ENCODE measurements at regions not wholly inside any gene's neighbourhood (a gene's known extent, or its start where the extent isn't known, plus 50 kb on each side); places are given as distances from the start of the nearest gene placed in this dataset.

DNA sequence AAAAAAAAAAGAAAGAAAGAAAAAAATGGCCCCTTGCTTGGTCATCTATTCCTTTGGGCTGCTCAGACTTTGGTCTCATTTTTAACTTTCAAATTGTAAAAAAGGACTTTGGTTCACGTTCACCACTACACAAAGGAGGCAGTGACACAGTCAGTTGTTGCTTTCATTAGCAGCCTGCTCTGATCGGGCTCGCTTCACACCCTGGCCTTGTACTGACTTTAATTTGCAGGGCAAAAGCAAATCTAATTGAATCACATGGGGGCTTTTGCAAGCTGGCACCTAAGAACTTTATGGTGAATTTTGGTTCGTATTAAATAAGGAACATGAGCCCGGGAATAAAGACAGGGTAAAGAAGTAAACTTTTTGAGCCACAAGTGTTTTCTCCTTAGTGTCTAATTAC is 103.6 kb upstream of the CDH11 start:
- no peak overlapping the region for H3K4me3 ChIP-seq (ENCODE audit: control insufficient read depth, low read depth, low read length)
- TF ChIP-seq, protein P1, sequence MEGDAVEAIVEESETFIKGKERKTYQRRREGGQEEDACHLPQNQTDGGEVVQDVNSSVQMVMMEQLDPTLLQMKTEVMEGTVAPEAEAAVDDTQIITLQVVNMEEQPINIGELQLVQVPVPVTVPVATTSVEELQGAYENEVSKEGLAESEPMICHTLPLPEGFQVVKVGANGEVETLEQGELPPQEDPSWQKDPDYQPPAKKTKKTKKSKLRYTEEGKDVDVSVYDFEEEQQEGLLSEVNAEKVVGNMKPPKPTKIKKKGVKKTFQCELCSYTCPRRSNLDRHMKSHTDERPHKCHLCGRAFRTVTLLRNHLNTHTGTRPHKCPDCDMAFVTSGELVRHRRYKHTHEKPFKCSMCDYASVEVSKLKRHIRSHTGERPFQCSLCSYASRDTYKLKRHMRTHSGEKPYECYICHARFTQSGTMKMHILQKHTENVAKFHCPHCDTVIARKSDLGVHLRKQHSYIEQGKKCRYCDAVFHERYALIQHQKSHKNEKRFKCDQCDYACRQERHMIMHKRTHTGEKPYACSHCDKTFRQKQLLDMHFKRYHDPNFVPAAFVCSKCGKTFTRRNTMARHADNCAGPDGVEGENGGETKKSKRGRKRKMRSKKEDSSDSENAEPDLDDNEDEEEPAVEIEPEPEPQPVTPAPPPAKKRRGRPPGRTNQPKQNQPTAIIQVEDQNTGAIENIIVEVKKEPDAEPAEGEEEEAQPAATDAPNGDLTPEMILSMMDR (conservative IDR thresholded peaks at IDR 0.05; ENCODE audit: control insufficient read depth, insufficient read depth, low read depth, low read length) = no peak
- no peak for DNase-seq (ENCODE audit: low read depth)

GRCh38 chr16:65224994-65225393 is 103.1 kb upstream of the CDH11 start:
- TF ChIP-seq, protein P1 (conservative IDR thresholded peaks at IDR 0.05; ENCODE audit: control insufficient read depth, insufficient read depth, low read depth, low read length) = no peak
- no peak for DNase-seq (ENCODE audit: low read depth)
- no peak overlapping the region for H3K4me3 ChIP-seq (ENCODE audit: control insufficient read depth, low read depth, low read length)

GRCh38 chr16:65224471-65224870 is 102.6 kb upstream of the CDH11 start:
- TF ChIP-seq, protein P1 (conservative IDR thresholded peaks at IDR 0.05; ENCODE audit: control insufficient read depth, insufficient read depth, low read depth, low read length) = no peak
- DNase-seq (ENCODE audit: low read depth) = no peak
- H3K4me3 ChIP-seq (ENCODE audit: control insufficient read depth, low read depth, low read length) = no peak overlapping the region

DNA sequence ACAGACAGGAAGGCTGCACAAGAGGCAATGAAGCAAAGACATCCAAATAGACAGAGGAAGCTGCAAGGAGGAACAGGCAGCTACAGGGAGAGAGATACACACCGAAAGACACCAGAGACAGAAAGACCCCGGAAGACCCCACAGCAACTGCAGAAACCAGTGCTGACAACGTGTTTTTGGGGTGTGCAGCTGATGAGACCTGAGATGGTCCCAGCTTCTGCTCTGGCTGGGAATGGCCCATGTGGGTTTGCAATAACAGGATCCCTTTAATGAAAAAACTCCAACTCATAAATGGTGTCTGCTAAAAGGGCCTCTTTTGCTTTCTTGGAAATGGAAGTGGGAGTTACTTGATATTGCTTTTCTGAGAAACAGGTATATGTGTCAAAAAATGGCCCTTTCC is 101.5 kb upstream of the CDH11 start:
- H3K4me3 ChIP-seq (ENCODE audit: control insufficient read depth, low read depth, low read length) = no peak overlapping the region
- DNase-seq (ENCODE audit: low read depth) = no peak
- TF ChIP-seq, protein P1 (conservative IDR thresholded peaks at IDR 0.05; ENCODE audit: control insufficient read depth, insufficient read depth, low read depth, low read length) = no peak

GRCh38 chr16:65222536-65222935 is 100.7 kb upstream of the CDH11 start:
- DNase-seq (ENCODE audit: low read depth) = no peak
- no peak overlapping the region for H3K4me3 ChIP-seq (ENCODE audit: control insufficient read depth, low read depth, low read length)
- TF ChIP-seq, protein P1 (conservative IDR thresholded peaks at IDR 0.05; ENCODE audit: control insufficient read depth, insufficient read depth, low read depth, low read length) = no peak

- DNase-seq (ENCODE audit: low read depth) = no peak
- TF ChIP-seq, protein P1 (conservative IDR thresholded peaks at IDR 0.05; ENCODE audit: control insufficient read depth, insufficient read depth, low read depth, low read length) = no peak
- H3K4me3 ChIP-seq (ENCODE audit: control insufficient read depth, low read depth, low read length) = no peak overlapping the region
Measured at GRCh38 chr16:65222049-65222448, 100.2 kb upstream of the CDH11 start.

DNA sequence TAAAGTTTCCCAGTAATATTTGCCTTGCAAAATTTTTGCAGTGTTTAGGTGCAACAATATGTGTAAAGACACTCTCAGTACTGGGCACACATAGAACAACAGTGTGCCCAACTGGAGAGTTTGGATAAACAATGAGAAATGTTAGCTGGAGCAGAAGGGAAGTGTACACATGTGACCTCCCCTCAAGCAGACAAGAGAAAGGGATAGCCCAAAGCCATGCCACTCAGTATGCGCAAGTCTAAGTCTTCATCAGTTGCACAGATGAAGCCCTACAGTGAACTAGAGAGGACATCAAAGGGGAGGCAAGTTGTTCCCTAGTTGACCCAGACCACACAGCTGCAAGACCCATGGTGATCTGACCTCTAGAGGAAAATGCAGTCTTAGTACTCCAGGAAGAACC is 97.9 kb upstream of the CDH11 start:
- no peak for DNase-seq (ENCODE audit: low read depth)
- TF ChIP-seq, protein P1 (conservative IDR thresholded peaks at IDR 0.05; ENCODE audit: control insufficient read depth, insufficient read depth, low read depth, low read length) = no peak
- H3K4me3 ChIP-seq (ENCODE audit: control insufficient read depth, low read depth, low read length) = no peak overlapping the region

All from fibroblast of mammary gland (primary cell).